ENCODE measurements at regions not wholly inside any gene's neighbourhood (a gene's known extent, or its start where the extent isn't known, plus 50 kb on each side); places are given as distances from the start of the nearest gene placed in this dataset.

GRCh38 chr9:88034964-88035363, 60.6 kb upstream of the CDK20 start:
- DNase-seq (ENCODE audit: low spot score) = no peak

GRCh38 chr9:88033359-88033702, 59.0 kb upstream of the CDK20 start:
- no peak for DNase-seq (ENCODE audit: low spot score)

- no peak for DNase-seq (ENCODE audit: low spot score)
These were observed 54.0 kb upstream of the CDK20 start for GRCh38 chr9:88028338-88028737.

GRCh38 chr9:88026118-88026479, 51.8 kb upstream of the CDK20 start:
- DNase-seq (ENCODE audit: low spot score) = no peak

- no peak for DNase-seq (ENCODE audit: low spot score)
These were observed 51.2 kb upstream of the CDK20 start for GRCh38 chr9:88025411-88026117.

- no peak for DNase-seq (ENCODE audit: low spot score)
These were observed 50.6 kb upstream of the CDK20 start for GRCh38 chr9:88024896-88025295.

All from mucosa of gallbladder (tissue), 1 donor.